GM23248 (cell line): ENCODE measurements at regions not wholly inside any gene's neighbourhood (a gene's known extent, or its start where the extent isn't known, plus 50 kb on each side); places are given as distances from the start of the nearest gene placed in this dataset.

ENCODE experiments used
- DNase-seq: peaks from one replicate; pipeline ENCODE4 v3.0.0-alpha.2; 2015
- H2AFZ ChIP-seq: fragments of 200-600 bp; sonication (generic); 2 replicates; pipeline ENCODE4 v1.6.1; 2016; ENCODE audit warnings: antibody characterized with exemption
- H3F3A ChIP-seq: fragments of 200-600 bp; sonication (generic); 2 replicates; pipeline ENCODE4 v1.6.1; 2016; ENCODE audit warnings: mild to moderate bottlenecking, antibody characterized with exemption, mixed run types; ENCODE audit not compliant: insufficient read depth
- H3K27ac ChIP-seq: fragments of 200-600 bp; sonication (generic); 2 replicates; pipeline ENCODE4 v1.5.1; 2016; ENCODE audit warnings: mild to moderate bottlenecking
- H3K27me3 ChIP-seq: fragments of 200-600 bp; sonication (generic); replicated peaks from 2 replicates; pipeline ENCODE4 v1.6.1; 2016; ENCODE audit warnings: mild to moderate bottlenecking; ENCODE audit not compliant: insufficient read depth
- H3K36me3 ChIP-seq: fragments of 200-600 bp; sonication (generic); 2 replicates; pipeline ENCODE4 v1.6.1; 2016; ENCODE audit warnings: low read depth, mild to moderate bottlenecking
- H3K4me1 ChIP-seq: fragments of 200-600 bp; sonication (generic); 2 replicates; pipeline ENCODE4 v1.6.1; 2016; ENCODE audit warnings: mild to moderate bottlenecking; ENCODE audit not compliant: insufficient read depth
- H3K4me2 ChIP-seq: fragments of 200-600 bp; sonication (generic); one replicate; pipeline ENCODE4 v1.6.1; 2016; ENCODE audit warnings: mild to moderate bottlenecking; ENCODE audit not compliant: unreplicated experiment
- H3K4me3 ChIP-seq: fragments of 200-600 bp; sonication (generic); 2 replicates; pipeline ENCODE4 v1.5.1; 2016; ENCODE audit warnings: mild to moderate bottlenecking
- H3K79me2 ChIP-seq: fragments of 200-600 bp; sonication (generic); 2 replicates; pipeline ENCODE4 v1.6.1; 2016; ENCODE audit warnings: mild to moderate bottlenecking; ENCODE audit not compliant: insufficient read depth
- H3K9ac ChIP-seq: fragments of 200-600 bp; sonication (generic); 2 replicates; pipeline ENCODE4 v1.6.1; 2016; ENCODE audit warnings: mild to moderate bottlenecking
- H3K9me2 ChIP-seq: fragments of 200-600 bp; sonication (generic); 2 replicates; pipeline ENCODE4 v1.6.1; 2016; ENCODE audit warnings: mixed run types, mild to moderate bottlenecking, moderate library complexity; ENCODE audit not compliant: insufficient read depth
- H3K9me3 ChIP-seq: fragments of 200-600 bp; sonication (generic); one replicate; pipeline ENCODE4 v1.6.1; 2017; ENCODE audit warnings: low read depth
- H4K20me1 ChIP-seq: fragments of 200-600 bp; sonication (generic); 2 replicates; pipeline ENCODE4 v1.6.0; 2016; ENCODE audit not compliant: insufficient read depth
- EZH2 ChIP-seq: fragments of 200-600 bp; sonication (generic); IDR thresholded peaks from 2 replicates; pipeline ENCODE4 v1.6.1; 2018; ENCODE audit warnings: antibody characterized with exemption, mild to moderate bottlenecking; ENCODE audit not compliant: insufficient read depth, poor library complexity, severe bottlenecking
- EZH2phosphoT487 ChIP-seq: fragments of 200-600 bp; sonication (generic); IDR thresholded peaks from 2 replicates; pipeline ENCODE4 v1.6.1; 2018; ENCODE audit warnings: antibody characterized with exemption, moderate library complexity, mild to moderate bottlenecking, low read depth; ENCODE audit not compliant: insufficient read depth
- WGBS, 2 experiments: methylation state at CpG; one replicate each; pipeline ENCODE4 v1.1.6; 2015 to 2017; ENCODE audit warnings: low lambda C conversion rate in 2 of 2, low coverage in 1 of 2; ENCODE audit errors: missing lambda C conversion rate in 2 of 2; 5-methylcytosine and 5-hydroxymethylcytosine counted together
- in situ Hi-C: fragments of 300-500 bp; cut with MboI; formaldehyde crosslinking; loops from 2 replicates; pipeline ENCODE4 v1.15.0; 2020

GRCh38 chr20:51298141-51298749 is 244.3 kb downstream of the NFATC2 start:
- 15 to 20% methylated on average over 9 of the region's 9 CpGs for WGBS, 2 experiments
- no peak for TF ChIP-seq EZH2phosphoT487
- no peak for TF ChIP-seq EZH2
- no peak for DNase-seq
- Histone ChIP-seq H2AFZ (no peak overlapping the region), H3K9ac (no peak overlapping the region), H3K27ac (no peak overlapping the region), H3K27me3 (peaks cover 15% of the 10 kb centered on the region), H3K9me3 (no peaks in the 10 kb centered on the region), H3F3A (no peaks in the 10 kb centered on the region), H3K9me2 (no peaks in the 10 kb centered on the region), H3K36me3 (no peaks in the 10 kb centered on the region), H3K4me2 (no peak overlapping the region), H3K4me3 (no peak overlapping the region), H3K79me2 (no peaks in the 10 kb centered on the region), H3K4me1 (no peaks in the 10 kb centered on the region), H4K20me1 (no peaks in the 10 kb centered on the region)
- in situ Hi-C loops, result no loop called here

GRCh38 chr20:51287628-51288413 is 254.7 kb downstream of the NFATC2 start:
- Histone ChIP-seq H2AFZ (no peak overlapping the region), H3K36me3 (no peaks in the 10 kb centered on the region), H3K9me3 (no peaks in the 10 kb centered on the region), H3K27ac (no peak overlapping the region), H3F3A (no peaks in the 10 kb centered on the region), H3K27me3 (peaks cover 9% of the 10 kb centered on the region; the same call in 1 of the 2 replicates), H3K9me2 (no peaks in the 10 kb centered on the region), H4K20me1 (no peaks in the 10 kb centered on the region), H3K4me2 (no peak overlapping the region), H3K9ac (no peak overlapping the region), H3K4me1 (no peaks in the 10 kb centered on the region; the same call in 1 of the 2 replicates), H3K79me2 (no peaks in the 10 kb centered on the region), H3K4me3 (no peak overlapping the region)
- in situ Hi-C loops, result no loop called here
- WGBS, 2 experiments, result 54 to 61% methylated on average over 5 of the region's 5 CpGs
- DNase-seq, result no peak
- TF ChIP-seq EZH2, result no peak
- TF ChIP-seq EZH2phosphoT487, result no peak

GRCh38 chr20:51286758-51287157 is 255.8 kb downstream of the NFATC2 start:
- Histone ChIP-seq H3K27ac (no peak overlapping the region), H3K27me3 (peaks cover 9% of the 10 kb centered on the region; the same call in 1 of the 2 replicates), H3K4me3 (no peak overlapping the region), H3K36me3 (no peaks in the 10 kb centered on the region), H3K79me2 (no peaks in the 10 kb centered on the region), H3K9me2 (no peaks in the 10 kb centered on the region), H3K9me3 (no peaks in the 10 kb centered on the region), H4K20me1 (no peaks in the 10 kb centered on the region), H2AFZ (no peak overlapping the region), H3K4me2 (no peak overlapping the region), H3F3A (no peaks in the 10 kb centered on the region), H3K9ac (no peak overlapping the region), H3K4me1 (no peaks in the 10 kb centered on the region; the same call in 1 of the 2 replicates)
- in situ Hi-C loops, result no loop called here
- no peak for TF ChIP-seq EZH2
- no peak for TF ChIP-seq EZH2phosphoT487
- no peak for DNase-seq
- WGBS, 2 experiments, result 0% methylated on average over 1 of the region's 1 CpG

DNA sequence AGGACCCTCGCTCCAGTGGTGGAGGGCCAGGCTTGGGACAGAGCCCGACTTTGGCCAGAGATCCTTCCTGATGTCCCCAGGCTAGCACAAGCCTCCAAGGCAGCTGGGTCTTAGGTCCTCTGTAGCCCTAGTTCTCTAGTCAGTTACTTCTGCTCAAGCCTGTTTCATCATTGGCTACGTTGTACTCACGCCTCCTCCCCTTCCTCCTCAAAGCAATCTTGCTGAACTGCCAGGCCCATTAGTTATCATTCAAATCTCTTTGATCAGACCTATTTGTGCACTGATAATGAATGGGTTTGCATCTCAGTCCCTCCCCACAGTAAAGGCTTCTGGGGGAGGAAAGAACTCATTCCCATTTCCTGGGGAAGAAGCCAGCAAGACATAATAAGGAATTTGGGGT is 256.8 kb downstream of the NFATC2 start:
- WGBS, 2 experiments, result 35 to 46% methylated on average over 4 of the region's 4 CpGs
- H3K36me3 ChIP-seq, result no peaks in the 10 kb centered on the region

More for the DNA sequence above, 256.8 kb downstream of the NFATC2 start:
- Histone ChIP-seq H3K27ac (no peak overlapping the region), H3K79me2 (no peaks in the 10 kb centered on the region), H3K9me2 (no peaks in the 10 kb centered on the region), H3K9ac (no peak overlapping the region), H3K4me2 (no peak overlapping the region), H3F3A (no peaks in the 10 kb centered on the region), H3K4me1 (no peaks in the 10 kb centered on the region; the same call in 1 of the 2 replicates), H3K27me3 (peaks cover 10% of the 10 kb centered on the region), H4K20me1 (no peaks in the 10 kb centered on the region), H2AFZ (no peak overlapping the region), H3K4me3 (no peak overlapping the region), H3K9me3 (no peaks in the 10 kb centered on the region)
- TF ChIP-seq EZH2phosphoT487 (no peak), EZH2 (no peak)
- in situ Hi-C loops, result no loop called here
- DNase-seq, result no peak
